HG02981 (cell line): ENCODE measurements at regions not wholly inside any gene's neighbourhood (a gene's known extent, or its start where the extent isn't known, plus 50 kb on each side); places are given as distances from the start of the nearest gene placed in this dataset.
"Not testable (repeated sequence)": the region's sequence is repeated elsewhere in the genome, so short reads cannot be mapped to it uniquely, and the experiment has no call there.

Experiments
- ATAC-seq: cut with Tn5 transposase; IDR thresholded peaks from one replicate; pipeline ENCODE4 v1.9.1; 2021; ENCODE audit warnings: mild to moderate bottlenecking, moderate library complexity; ENCODE audit not compliant: unreplicated experiment

DNA sequence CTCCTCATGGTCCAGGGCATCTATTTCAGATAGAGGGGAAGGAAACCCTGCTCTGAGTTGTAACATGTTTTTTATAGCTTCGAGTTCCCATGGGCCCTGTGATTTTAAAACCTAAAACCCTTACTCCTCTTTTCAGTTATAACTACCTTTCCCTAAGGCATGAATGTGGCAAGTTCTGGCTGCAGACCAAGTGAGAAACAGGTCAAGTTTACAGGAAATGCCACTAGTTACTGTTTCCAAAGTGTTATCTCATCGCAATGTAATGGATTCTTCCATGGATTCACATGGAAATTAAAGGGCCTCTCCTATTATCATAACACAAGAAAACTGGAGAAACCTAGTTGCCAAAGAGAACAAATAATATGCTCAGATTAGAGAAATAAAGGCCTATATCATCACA lies 574.5 kb upstream of the GRAMD2B start:
- ATAC-seq = no peak

DNA sequence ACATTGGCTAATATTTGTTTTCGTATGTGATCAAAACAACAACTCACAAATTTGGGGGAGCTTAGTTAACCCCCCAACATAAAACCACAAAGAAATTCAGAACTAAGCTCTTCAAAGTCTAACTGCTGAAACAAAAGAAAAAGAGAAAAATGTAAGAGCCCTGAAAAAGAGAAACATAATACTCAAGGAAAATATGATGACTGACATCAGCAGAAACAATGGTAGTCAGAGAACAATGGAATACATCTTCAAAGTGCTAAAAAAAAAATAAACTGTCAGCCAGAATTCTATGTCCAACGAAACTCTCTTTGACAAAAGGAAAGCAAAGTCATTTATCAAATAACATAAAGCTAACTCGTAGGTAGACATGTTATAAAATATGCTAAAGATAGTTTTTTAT lies 566.3 kb upstream of the GRAMD2B start:
- no peak for ATAC-seq

DNA sequence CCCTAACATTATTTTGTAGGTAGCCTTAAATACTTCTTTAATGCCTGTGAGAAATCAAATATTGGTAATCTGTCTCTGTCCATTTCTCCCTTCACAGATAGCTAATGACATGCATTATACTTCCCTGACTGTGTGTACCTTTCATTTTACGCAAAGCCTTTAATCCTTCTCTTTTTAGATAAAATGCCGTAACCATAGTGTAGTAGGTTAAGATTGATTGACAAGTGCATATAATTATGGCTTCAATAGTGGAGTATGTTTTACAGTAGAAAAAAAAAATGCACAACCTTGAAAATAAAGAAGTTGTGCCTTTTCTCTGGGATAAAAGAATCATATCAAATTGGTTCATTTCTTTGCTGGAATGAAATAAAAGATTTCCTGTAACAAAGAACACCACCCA lies 559.6 kb upstream of the GRAMD2B start:
- no peak for ATAC-seq

DNA sequence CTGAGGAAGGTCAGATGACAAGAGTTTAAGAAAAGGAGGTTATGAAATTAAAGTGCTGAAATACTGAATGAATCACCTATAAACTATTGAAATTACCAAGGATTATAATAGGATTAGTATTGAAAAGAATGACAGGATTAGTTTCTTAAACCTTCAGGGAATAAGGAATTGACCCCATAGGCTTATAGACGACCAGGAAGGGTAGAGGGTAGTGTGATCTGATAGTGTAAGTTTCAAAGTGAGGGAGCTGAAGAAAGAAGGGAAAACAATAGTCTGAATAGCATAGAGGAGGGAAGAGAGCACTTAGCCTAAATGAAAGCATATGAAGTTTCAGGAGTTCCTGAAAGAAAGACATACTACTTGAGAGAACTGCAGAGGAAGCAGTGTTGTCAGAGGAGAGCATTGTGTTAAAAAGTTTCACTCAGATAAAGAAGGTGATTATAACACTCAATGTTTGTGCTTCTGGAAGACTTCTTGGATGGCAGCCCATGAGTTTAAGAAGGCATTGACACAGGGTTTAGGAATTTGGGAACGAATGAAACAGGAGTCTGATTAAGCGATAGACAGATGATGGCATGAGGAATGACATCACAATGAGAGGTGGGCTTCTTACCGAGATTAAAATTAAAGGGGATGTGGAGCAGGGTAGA lies 557.9 kb upstream of the GRAMD2B start:
- no peak for ATAC-seq

DNA sequence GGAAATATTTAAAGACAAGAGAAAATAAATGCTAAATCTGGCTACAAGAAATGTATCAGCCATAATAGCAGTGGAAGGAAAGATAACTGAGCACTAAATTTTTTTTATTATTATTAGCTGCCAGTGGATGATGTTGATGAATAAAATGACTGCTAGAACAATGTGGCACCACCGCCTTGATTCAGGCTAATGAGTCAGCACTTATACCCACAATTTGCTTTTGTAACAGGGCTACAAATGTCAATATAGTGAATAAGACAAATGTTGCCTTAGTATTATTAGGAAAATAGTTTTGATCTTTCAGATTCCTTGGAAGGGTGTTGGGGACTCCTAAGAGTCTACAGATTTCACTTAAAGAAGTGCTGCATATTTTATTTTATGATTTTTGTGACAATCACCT lies 555.2 kb upstream of the GRAMD2B start:
- ATAC-seq = no peak

DNA sequence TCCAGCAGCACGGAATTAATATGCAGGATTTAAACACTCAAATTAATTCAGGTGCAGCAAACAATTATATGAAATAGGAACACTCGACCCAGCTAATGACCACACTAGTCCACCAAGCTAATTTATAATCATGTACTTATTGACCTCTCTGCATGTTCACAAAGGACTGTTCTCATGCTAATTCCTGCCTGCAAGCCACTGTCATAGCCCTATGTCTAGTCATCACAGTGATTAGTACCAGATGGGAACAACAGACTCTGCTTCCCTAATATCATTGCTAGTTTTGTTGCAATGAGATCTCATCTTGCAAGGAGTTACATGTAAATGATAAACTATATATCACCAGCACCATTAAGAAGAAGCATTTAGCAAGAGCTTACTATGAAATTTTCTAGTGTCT lies 553.0 kb upstream of the GRAMD2B start:
- ATAC-seq = no peak

DNA sequence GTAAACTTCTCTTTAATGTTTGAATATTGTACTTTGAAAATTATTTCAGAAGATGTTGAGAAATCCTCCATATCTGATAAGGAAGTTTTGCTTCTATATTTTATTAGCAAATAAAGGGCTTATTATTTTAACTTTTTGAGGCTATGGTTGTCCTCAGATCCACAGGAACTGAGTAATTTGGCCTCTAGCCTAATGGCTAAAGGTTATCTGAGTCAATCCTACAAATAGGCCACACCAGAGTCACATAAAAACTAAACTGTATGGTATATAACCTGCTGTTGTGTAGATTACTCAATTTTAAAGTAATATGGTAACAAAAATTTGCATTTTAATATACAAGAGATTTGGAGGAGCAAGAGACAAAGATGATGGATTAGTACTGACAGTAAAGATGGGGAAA lies 549.2 kb upstream of the GRAMD2B start:
- ATAC-seq = no peak

DNA sequence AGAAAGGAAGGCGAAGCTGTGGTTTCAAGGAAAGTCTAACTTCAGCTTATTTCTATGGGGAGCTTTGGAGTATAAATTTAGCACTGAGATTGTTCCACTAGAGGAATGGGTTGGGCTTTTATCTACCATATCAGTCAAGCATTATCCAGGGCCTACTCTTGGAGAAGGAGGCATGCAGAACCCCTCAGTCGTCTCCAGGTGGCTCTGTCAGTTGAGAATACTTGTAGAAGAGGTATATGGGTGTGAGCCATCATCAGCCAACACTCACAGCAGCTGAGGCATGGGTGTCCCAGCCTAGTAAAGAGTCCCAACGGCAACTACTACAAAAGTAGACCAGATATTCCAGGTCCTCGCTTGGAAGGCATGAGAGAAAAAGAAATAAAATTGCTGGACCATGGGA lies 548.5 kb upstream of the GRAMD2B start:
- ATAC-seq = no peak

DNA sequence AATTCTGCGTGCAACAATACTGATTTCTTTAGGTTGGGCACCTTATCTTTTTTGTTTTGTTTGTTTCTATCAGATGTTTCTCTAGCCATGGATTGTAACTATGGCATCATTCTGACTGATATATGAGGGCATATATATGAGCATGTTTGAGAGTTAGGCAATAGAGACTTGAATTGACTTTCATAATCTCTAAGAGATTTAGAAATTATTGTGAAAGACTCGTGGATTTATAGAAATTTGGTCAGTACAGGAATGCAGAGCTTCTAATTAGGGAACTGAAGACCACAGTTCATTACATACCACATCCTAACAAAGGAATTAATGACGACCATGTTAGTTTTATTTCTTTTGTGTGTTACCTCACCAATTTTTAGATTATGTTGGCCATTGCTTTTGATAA lies 546.0 kb upstream of the GRAMD2B start:
- ATAC-seq = no peak

DNA sequence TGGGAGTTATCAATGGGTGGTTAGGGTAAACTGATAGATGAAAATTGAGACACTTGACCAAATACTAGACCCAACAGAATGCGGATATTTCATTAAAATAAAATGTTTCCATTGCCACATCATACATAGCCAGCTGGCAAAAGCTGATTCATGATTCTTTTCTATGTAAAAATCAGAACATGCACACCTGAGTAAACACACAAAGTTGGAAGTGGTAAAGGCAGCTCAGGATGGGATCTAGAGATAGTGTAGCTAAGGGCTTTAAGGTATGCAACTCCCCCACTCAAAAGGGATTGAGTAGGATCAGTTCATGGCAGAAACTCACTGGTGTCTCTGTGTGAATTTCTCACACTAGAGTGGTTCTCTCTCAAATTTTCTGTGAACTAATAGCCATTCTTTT lies 541.1 kb upstream of the GRAMD2B start:
- no peak for ATAC-seq

DNA sequence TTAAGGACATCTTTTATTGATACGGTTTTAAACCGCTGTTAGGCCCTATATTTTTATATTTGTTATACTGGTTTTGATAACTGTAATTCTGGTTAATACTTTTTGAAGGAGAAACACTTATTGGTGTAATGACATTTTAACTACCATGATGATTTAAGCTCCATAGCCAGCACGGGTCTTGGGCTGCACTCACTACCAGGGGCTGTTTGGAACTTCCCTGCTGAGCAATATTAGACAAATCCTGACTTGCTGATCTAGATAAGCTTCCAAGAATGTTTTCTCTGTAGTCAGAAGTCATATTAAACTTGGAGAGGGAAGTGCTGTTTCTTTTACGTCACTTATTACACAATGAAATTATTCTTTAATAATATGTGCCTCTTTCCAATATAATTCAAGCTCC lies 540.0 kb upstream of the GRAMD2B start:
- ATAC-seq = no peak

DNA sequence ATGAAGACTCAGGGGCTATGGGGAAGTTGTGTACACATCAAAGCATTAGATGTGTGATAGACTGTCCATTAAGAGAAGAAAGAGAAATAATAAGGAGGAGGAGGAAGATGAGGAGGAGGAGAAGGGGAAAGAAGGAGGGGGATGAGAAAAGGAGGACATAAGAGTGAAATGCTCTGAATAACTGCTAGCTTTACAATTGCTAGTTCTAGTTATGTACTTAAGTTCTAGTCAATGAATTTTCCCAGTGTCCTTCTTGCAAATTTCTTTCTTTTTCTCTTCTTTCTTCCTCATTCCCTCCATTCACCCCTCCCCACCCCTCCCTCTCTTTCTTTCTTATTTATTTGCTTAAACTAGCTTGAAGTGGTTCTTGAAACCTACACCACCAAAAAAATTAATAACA lies 534.9 kb upstream of the GRAMD2B start:
- no peak for ATAC-seq

DNA sequence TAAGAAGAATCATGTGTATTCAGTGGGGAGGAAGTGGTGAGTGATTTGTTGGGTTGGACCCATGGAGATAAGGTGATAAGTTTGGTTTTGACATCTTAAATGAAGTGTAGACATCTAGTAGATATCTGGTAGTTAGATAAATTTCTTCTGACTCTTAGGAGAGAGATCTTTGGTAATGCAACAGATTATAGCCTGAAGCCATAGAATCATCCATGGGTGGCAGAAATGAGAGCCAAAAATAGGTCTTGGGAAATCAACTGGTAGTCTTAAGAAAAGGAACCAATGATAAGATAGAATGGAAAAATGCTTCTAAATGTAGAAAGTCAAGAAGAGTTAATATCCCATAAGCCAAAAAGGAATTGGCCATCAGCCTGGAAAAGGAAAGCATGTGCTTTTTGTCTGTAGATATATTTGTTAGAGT lies 532.7 kb upstream of the GRAMD2B start:
- ATAC-seq = no peak

DNA sequence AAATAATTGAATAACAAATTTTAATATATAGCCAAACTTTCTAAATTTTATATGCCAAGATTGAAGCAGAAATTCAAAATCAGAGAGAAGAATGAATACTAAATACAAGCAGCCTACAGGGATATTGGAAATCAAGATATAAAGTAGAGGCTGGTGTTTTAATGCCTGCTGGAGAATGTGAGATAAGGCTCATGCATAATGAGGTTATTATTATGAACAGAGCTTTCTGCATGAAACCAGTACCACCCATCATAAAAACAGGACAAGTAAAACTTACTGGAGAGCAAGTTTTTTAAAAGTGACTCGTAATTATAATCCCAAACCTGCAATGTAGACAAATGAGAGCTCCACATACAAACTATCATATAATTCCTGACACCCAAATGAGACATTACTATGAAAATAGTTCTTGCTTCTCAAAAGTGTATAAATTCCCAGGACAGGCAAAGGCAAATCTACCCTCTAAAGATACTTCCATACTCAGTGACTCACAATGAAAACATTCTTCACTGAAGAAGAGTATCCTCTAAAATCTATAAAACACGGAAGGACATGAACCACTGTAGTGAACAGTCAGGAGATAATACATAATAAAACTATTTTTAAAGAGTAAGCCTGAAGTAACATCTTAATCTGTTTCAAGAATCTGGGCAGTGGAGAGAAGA lies 532.0 kb upstream of the GRAMD2B start:
- no peak for ATAC-seq

DNA sequence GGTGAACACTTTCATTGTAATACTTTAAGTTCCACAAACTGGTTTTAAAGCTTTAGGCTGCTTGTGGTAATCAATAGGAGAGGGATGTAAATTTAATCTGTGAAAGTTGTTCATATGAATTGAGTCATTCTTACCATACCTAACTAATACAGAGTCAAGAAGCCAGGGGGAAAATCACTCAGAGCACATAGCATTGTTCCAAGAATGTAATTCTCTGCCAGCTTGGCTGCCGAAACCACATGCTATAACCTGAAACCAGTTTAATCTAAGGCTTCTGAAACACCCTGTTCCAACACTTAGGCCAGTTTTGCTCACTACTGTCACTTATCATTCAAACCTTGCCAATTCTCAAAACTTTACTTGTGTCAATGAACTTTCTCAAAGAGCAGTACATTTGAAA lies 528.8 kb upstream of the GRAMD2B start:
- ATAC-seq = no peak

DNA sequence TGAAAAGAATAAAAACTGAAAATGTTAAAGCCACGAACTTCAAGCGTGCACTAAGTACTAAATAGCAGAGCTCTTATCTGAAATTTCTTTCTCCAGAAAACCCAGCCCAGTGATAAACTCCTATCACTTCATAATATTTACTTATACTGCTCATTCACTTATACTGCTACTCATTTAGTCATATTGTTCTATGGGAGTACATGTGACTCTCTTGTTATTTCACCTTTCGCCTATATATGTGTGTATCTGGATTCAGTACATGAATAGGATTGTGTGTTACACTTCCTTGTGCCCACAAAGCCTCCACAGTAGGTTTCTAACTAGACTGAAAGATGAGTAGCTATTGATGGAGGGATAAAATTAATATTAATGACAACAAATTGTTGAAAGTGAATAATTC lies 526.8 kb upstream of the GRAMD2B start:
- no peak for ATAC-seq

DNA sequence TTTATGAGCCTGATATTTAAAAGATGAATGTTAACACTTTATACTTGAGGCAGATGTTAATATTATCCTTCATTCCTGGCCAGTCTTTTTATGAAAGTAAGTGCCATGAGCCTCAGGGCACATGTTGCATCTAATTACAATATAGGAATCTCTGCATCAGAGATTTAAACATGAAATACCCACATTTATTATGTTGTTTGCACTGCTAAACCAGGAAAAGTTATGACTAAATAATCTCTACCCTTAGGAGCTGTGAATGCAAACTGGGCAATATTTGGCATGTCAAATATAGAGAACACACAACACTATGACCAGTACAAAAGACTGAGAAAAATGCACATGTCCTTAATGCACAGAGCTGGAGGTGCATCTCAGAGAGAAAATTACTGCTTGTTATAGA lies 526.1 kb upstream of the GRAMD2B start:
- ATAC-seq = no peak

DNA sequence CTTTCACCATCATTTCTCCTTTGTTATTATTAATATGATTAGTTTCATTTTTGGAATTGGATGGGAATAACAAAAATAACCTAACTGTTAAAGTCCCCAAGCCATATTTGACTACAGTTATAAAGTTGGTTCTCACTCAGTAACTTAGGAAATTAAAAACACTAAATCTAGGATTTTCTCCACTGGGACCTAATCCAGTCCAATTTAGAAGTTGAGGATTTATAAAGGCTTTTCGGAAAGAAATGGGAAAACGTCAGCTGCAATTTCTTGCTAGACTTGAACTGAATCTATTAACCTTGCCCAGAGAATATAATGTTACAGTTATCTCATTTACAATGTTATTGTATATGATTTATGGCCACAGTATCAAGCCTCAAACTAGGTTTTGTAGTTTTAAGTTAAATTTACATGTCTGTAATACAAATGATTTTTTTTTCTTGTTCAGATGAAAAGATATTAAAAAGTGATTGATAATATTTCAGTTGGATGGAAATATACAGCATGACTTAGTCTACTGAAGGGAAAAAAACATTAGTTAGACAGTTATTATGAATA lies 524.3 kb upstream of the GRAMD2B start:
- ATAC-seq = no peak

DNA sequence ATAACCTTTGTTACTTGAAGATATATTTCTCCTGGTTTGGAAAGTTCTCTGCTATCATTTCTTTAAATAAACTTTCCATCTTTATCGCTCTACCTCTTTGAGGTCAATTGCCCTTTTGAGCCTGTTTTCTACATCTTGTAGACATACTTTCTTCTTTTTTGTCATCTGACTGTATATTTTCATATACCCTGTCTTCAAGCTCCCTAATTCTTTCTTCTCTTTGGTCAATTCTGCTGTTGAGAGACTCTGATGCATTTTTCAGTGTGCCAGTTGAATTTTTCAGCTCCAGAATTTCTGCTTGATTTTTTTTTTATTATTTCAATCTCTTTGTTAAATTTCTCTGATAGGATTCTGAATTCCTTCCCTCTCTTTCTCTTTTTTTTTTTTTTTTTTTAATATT lies 511.2 kb upstream of the GRAMD2B start:
- ATAC-seq = no peak

DNA sequence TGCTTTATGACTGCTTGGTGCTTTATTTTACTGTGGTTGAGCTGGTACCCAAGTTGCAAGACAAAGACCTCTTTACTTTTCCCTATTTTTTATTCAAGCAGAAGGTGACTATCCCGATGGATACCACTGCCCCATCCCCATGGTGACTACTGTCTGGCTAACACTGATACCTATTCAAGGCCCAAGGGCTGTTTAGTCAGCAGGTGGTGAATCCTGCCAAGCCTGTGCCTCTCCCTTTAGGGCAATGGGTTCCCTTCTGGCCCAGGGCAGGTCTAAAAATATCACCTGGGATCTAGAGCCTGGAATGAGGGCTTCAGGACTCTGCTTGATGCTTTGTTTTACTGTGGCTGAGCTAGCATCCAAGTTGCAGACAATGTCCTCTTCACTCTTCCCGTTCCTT lies 510.0 kb upstream of the GRAMD2B start:
- ATAC-seq = no peak

DNA sequence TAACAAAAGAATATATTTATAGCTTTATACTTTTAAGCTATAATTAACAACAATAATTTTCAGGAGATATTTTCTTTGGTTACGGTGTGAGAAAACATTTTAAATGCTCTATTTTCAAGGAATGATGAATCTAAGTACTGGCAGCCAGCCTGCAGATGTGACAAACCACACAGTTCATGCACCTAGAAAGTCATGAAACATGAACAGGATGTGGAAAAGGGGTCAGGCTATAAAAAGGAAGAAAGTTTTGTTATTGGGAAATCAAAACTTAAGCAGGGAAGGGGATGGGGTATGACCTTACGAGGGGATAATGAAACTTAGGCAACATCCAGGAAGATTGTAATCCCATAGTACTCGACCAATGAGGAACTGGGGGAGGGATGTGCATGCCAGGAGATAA lies 508.7 kb upstream of the GRAMD2B start:
- ATAC-seq = no peak

DNA sequence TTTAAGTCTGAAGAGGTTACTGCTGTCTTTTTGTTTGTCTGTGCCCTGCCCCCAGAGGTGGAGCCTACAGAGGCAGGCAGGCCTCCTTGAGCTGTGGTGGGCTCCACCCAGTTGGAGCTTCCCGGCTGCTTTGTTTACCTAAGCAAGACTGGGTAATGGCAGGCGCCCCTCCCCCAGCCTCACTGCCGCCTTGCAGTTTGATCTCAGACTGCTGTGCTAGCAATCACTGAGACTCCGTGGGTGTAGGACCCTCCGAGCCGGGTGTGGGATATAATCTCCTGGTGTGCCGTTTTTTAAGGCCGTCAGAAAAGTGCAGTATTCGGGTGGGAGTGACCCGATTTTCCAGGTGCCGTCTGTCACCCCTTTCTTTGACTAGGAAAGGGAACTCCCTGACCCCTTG lies 499.3 kb upstream of the GRAMD2B start:
- ATAC-seq = not testable (repeated sequence)

DNA sequence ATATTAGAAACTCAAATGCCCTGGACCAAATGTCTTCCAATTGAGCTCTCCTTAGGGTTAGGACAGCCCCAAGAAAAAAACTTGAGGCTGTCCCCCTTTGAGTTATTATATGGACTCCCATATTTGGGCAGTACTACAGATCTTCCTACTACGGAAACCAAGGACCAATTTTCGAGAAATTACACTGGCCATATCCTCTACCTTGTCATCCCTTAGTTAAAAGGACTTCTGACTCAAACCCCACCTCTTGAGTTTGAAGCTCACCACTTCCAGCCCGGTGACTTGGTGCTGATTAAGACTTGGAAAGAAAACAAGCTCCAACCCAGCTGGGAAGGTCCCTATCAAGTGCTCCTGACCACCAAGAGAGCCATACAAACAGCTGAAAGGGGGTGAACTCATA lies 497.0 kb upstream of the GRAMD2B start:
- ATAC-seq = no peak
